ENCODE measurements at regions not wholly inside any gene's neighbourhood (a gene's known extent, or its start where the extent isn't known, plus 50 kb on each side); places are given as distances from the start of the nearest gene placed in this dataset.

GRCh38 chr1:59178339-59179187 lies 118.3 kb upstream of the FGGY start:
- DNase-seq = peak; percentile 18 to 21
- H3K27ac ChIP-seq = peak overlapping the region in 1 of 3 donors; percentile 16
- peaks cover 19 to 25% of the 10 kb centered on the region in 2 donors for H3K4me1 ChIP-seq
- 62 to 70% methylated on average over 4 of the region's 4 CpGs for WGBS, 2 donors
- intact Hi-C loops (cut with DNase I) = no loop called here
- H3K36me3 ChIP-seq = no peaks in the 10 kb centered on the region
- no peaks in the 10 kb centered on the region for H3K27me3 ChIP-seq
- TF ChIP-seq POLR2A (IDR thresholded peaks at IDR 0.05) = no peak
- no peak for TF ChIP-seq CTCF (IDR thresholded peaks at IDR 0.05)
- H3K9me3 ChIP-seq = no peaks in the 10 kb centered on the region
- no peak overlapping the region for H3K4me3 ChIP-seq (replicated peaks in 1 of 3)

GRCh38 chr1:59179673-59180072 lies 117.2 kb upstream of the FGGY start:
- DNase-seq = no peak
- intact Hi-C loops (cut with DNase I) = no loop called here
- Histone ChIP-seq H3K36me3 (no peaks in the 10 kb centered on the region), H3K27me3 (no peaks in the 10 kb centered on the region), H3K4me3 (replicated peaks in 1 of 3) (no peak overlapping the region), H3K9me3 (no peaks in the 10 kb centered on the region), H3K27ac (peak overlapping the region in 1 of 3 donors; percentile 82), H3K4me1 (peaks cover 30 to 36% of the 10 kb centered on the region in 2 donors)
- TF ChIP-seq CTCF (IDR thresholded peaks at IDR 0.05) (no peak), POLR2A (IDR thresholded peaks at IDR 0.05) (no peak)
- 51 to 54% methylated on average over 1 of the region's 1 CpG for WGBS, 2 donors

GRCh38 chr1:59180735-59181134 lies 116.2 kb upstream of the FGGY start:
- TF ChIP-seq CTCF (IDR thresholded peaks at IDR 0.05) = no peak
- no peak for TF ChIP-seq POLR2A (IDR thresholded peaks at IDR 0.05)
- Histone ChIP-seq H3K36me3 (no peaks in the 10 kb centered on the region), H3K27ac (peak overlapping the region; percentile 43 to 82 (median 68)), H3K4me1 (peaks cover 39 to 44% of the 10 kb centered on the region in 2 donors), H3K9me3 (no peaks in the 10 kb centered on the region), H3K4me3 (replicated peaks in 1 of 3) (no peak overlapping the region), H3K27me3 (no peaks in the 10 kb centered on the region)
- 31 to 33% methylated on average over 2 of the region's 2 CpGs for WGBS, 2 donors
- no peak for DNase-seq
- intact Hi-C loops (cut with DNase I) = no loop called here

- DNase-seq = peak in 1 of 2 donors; percentile 27
- Histone ChIP-seq H3K4me1 (peaks cover 56 to 61% of the 10 kb centered on the region in 2 donors), H3K27ac (peak overlapping the region; percentile 14 to 82 (median 56)), H3K36me3 (no peaks in the 10 kb centered on the region), H3K4me3 (replicated peaks in 1 of 3) (no peak overlapping the region), H3K9me3 (no peaks in the 10 kb centered on the region), H3K27me3 (no peaks in the 10 kb centered on the region)
- WGBS, 2 donors = 30 to 50% methylated on average over 3 of the region's 3 CpGs
- intact Hi-C loops (cut with DNase I) = no loop called here
- no peak for TF ChIP-seq CTCF (IDR thresholded peaks at IDR 0.05)
- TF ChIP-seq POLR2A (IDR thresholded peaks at IDR 0.05) = no peak
Measured at GRCh38 chr1:59183749-59184317, 113.1 kb upstream of the FGGY start.

- Histone ChIP-seq H3K9me3 (no peaks in the 10 kb centered on the region), H3K4me1 (peaks cover 61 to 62% of the 10 kb centered on the region in 2 donors), H3K36me3 (no peaks in the 10 kb centered on the region), H3K27ac (peak overlapping the region; percentile 14 to 82 (median 56)), H3K4me3 (replicated peaks in 1 of 3) (no peak overlapping the region), H3K27me3 (no peaks in the 10 kb centered on the region)
- intact Hi-C loops (cut with DNase I) = no loop called here
- WGBS, 2 donors = 53 to 57% methylated on average over 5 of the region's 5 CpGs
- DNase-seq = peak; percentile 27 to 44
- TF ChIP-seq CTCF (IDR thresholded peaks at IDR 0.05) (peak in 2 of 6 experiments; percentile 12 to 21), POLR2A (IDR thresholded peaks at IDR 0.05) (no peak)
Measured at GRCh38 chr1:59184365-59184905, 112.5 kb upstream of the FGGY start.

All from thyroid gland (tissue), 4 donors.